ENCODE measurements at regions not wholly inside any gene's neighbourhood (a gene's known extent, or its start where the extent isn't known, plus 50 kb on each side); places are given as distances from the start of the nearest gene placed in this dataset.

GRCh38 chr13:84238381-84238780, 356.1 kb upstream of the SLITRK1 start:
- TF ChIP-seq REST (IDR thresholded peaks at IDR 0.05; ENCODE audit: low read depth) (no peak), POLR2AphosphoS5 (IDR thresholded peaks at IDR 0.05; ENCODE audit: low read depth, low read length) (no peak), ATF3 (IDR thresholded peaks at IDR 0.05) (no peak), MAX (IDR thresholded peaks at IDR 0.05) (no peak), FOSL1 (IDR thresholded peaks at IDR 0.05; ENCODE audit: low read depth) (no peak), RAD21 (IDR thresholded peaks at IDR 0.05; ENCODE audit: low read depth) (no peak), EZH2phosphoT487 (IDR thresholded peaks at IDR 0.05; ENCODE audit: borderline replicate concordance) (no peak), POLR2A (IDR thresholded peaks at IDR 0.05; ENCODE audit: borderline replicate concordance, extremely low read depth, insufficient read depth, insufficient read length) (no peak), ZNF274 (IDR thresholded peaks at IDR 0.05; ENCODE audit: low read depth, low read length) (no peak), SRF (IDR thresholded peaks at IDR 0.05; ENCODE audit: low read depth) (no peak), CEBPB (IDR thresholded peaks at IDR 0.05; ENCODE audit: low read depth) (no peak), EGR1 (IDR thresholded peaks at IDR 0.05; ENCODE audit: low read depth) (no peak), ZFX (IDR thresholded peaks at IDR 0.05) (no peak), TCF7L2 (IDR thresholded peaks at IDR 0.05; ENCODE audit: borderline replicate concordance, extremely low read depth, insufficient read depth, insufficient read length) (no peak), CTCF (IDR thresholded peaks at IDR 0.05 in 2 of 3, conservative IDR thresholded peaks at IDR 0.05 in 1 of 3; ENCODE audit: borderline replicate concordance in 1 of 3, insufficient read depth in 1 of 3, low read depth in 2 of 3, low read length in 2 of 3) (no peak), ELF1 (IDR thresholded peaks at IDR 0.05; ENCODE audit: borderline replicate concordance, low read depth) (no peak), CBX3 (IDR thresholded peaks at IDR 0.05; ENCODE audit: low read depth) (no peak)
- ATAC-seq (no peak), DNase-seq (ENCODE audit: low read depth, low spot score) (no peak)
- Histone ChIP-seq H3K9ac (ENCODE audit: low read length) (no peak overlapping the region), H3K9me3 (ENCODE audit: control insufficient read depth in 1 of 2, insufficient read depth in 1 of 2, low read depth in 1 of 2, low read length in 2 of 2) (no peaks in the 10 kb centered on the region), H3K4me1 (ENCODE audit: control insufficient read depth in 1 of 2, insufficient read depth in 2 of 2, low read length in 2 of 2) (no peaks in the 10 kb centered on the region), H3K4me2 (ENCODE audit: low read length) (no peak overlapping the region), H4K20me1 (ENCODE audit: insufficient read depth) (no peaks in the 10 kb centered on the region), H3K9me2 (ENCODE audit: insufficient read depth) (no peaks in the 10 kb centered on the region), H3K4me3 (replicated peaks in 1 of 2; ENCODE audit: low read depth in 1 of 2, low read length in 2 of 2) (no peak overlapping the region), H3K36me3 (ENCODE audit: control insufficient read depth in 1 of 2, insufficient read depth in 2 of 2, low read length in 2 of 2) (no peaks in the 10 kb centered on the region), H2AFZ (ENCODE audit: low read depth, low read length, poor library complexity, severe bottlenecking) (no peak overlapping the region), H3K79me2 (ENCODE audit: insufficient read depth, low read length) (no peaks in the 10 kb centered on the region), H3K27ac (ENCODE audit: low read depth, low read length) (no peak overlapping the region), H3K27me3 (ENCODE audit: insufficient read depth, low read length) (no peaks in the 10 kb centered on the region)
- ChIA-PET RAD21 (ENCODE audit: low non-redundant PET in 1 of 2, low total read pairs in 2 of 2, uncharacterized antibody in 2 of 2, unreplicated experiment in 2 of 2) (no interaction called here), POLR2A (no interaction called here), CTCF (no interaction called here)
- no TSS peak for BruUV-seq (replicated peaks)
- intact Hi-C loops (cut with micrococcal nuclease) = no loop called here

Measured in HCT116 (cell line).